SKM-1 (cell line): ENCODE measurements at regions not wholly inside any gene's neighbourhood (a gene's known extent, or its start where the extent isn't known, plus 50 kb on each side); places are given as distances from the start of the nearest gene placed in this dataset.

Experiments
- DNase-seq: peaks from one replicate; lab custom pipeline; 2025; ENCODE audit not compliant: unreplicated experiment; lab: John Stamatoyannopoulos, UW

- DNase-seq, result no peak
These were observed 289.9 kb upstream of the MMS22L start for GRCh38 chr6:97572943-97573342.

DNA sequence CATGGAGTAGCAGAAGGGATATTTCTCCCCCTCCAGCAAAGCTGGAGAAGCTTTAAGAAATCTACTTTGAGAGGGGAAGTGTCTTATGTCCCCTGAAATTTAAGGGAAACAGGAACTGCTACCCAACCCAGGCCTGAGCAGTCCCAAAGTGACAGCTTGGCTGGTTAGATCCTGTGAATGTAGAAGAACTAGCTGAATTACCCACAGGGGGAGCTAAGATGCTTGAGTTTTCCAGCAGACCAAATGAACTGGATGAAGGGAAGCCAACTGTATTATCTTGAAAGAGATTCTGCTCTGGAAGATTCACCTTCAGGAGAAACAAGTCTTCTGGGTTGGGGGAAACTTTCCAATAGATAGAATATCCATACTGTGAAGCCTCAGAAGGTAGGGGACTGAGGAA lies 303.3 kb upstream of the MMS22L start:
- no peak for DNase-seq

GRCh38 chr6:97591955-97592354 lies 308.9 kb upstream of the MMS22L start:
- no peak for DNase-seq

GRCh38 chr6:97594844-97595243 lies 311.8 kb upstream of the MMS22L start:
- no peak for DNase-seq

GRCh38 chr6:97621111-97621510 lies 338.1 kb upstream of the MMS22L start:
- no peak for DNase-seq

GRCh38 chr6:97626671-97627441 lies 343.8 kb upstream of the MMS22L start:
- DNase-seq, result no peak

DNA sequence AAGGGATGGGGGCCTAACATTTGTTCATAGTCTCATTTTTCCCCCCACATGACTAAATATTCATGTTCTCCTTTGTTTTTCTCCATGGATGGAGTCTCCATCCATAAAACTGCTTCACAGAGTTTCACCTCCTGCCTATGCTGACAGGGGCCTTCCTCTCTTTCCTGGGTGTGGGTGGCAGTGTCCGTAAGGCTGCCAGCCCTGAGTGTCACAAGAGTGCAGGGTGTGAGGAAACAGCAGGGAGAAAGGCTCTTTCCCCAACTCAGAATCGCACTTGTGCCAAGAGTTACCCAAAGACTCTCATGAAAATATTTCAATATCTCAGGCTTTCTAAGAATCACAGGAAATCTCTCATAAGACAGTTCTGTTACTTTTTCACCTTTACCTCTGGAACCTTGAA lies 346.2 kb upstream of the MMS22L start:
- DNase-seq, result no peak

DNA sequence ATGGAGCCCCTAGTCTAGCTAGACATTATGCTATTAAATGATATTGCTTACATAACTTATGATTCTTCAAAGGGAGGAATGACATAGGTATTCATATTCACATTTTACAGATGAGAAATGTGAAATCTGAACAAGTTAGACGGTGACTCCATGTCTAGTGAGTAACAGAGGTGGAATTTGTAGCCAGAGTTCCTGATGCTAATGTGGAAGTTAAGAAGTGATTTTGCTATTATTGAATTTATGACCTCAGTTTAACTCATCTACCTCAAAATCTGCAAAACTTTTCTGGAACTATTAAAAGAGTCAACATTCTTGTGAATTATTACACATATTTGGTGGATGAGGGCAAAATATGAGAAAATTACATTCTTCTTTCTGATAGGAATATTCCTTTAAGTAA lies 347.6 kb upstream of the MMS22L start:
- no peak for DNase-seq

DNA sequence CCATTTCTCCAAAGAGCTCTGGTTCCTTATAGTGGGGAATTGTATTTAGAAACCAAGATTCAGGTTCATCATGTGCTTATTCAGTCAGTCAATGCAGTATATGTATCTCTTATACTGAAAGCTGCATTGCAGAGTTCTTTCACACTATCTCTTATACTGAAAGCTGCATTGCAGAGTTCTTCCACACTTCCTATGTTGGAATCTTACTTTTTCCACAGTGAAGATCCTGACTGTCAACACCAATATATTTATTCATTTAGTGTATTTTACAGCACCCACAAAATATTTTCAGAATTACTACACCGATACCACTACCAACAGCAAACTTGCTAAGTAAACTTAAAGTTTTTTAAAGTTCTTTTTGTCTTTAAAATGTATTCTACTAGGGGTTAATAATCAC lies 349.3 kb upstream of the MMS22L start:
- no peak for DNase-seq

DNA sequence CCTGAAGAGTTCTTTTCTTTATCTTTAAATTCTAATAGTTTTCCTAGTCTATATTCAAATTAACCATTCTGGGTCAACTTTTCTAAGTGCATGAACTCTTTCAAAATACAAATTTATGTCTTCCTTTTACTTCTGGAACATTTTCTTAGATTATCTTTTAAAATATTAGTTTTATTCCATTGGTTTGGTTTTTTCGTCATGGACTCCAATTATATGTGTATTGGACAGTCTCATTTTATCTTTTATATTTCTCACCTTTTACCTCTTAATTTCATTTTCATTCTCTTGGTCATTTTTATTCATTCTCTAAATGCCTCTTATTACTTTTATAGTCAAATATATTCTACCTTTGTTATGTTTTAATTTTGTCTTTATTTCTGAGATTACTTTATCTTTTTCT lies 356.7 kb upstream of the MMS22L start:
- no peak for DNase-seq

DNA sequence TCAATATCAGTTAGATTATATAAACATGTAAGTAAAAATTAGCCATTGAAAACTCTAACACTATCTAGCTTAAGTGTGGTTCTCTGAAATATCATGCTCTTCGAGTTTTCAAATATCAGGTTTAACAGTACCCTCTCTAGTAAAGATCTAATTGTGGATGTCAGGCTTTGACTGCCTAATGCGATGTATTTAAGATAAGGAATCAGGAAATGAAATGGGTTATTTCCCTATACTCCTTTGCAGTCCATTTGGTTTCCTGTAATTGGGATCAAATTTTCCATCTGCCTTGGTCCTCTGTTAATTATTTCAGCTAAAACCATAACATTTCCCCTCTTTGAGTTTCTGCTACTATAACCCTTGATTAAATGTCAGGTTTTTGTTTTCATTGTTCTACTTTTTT lies 361.3 kb upstream of the MMS22L start:
- no peak for DNase-seq

DNA sequence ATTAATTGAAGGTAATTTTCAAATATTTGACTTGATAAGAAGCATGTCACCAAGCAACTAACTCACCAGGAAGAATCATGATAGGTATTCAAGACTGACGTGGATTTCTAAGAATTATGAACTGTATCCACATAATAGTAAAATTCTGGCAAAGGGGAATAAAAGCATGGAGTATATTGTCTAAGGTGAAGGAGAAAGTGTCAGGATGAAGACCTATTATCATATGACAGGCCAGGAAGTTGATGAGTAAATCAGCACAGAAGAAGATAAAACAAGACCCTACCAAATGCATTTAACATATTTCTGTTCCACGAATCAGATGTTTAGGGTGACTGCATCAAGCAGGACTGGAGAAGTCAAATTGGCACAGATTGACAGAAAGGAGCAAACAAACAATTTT lies 362.7 kb upstream of the MMS22L start:
- no peak for DNase-seq

GRCh38 chr6:97653076-97653475 lies 370.1 kb upstream of the MMS22L start:
- no peak for DNase-seq

- DNase-seq, result no peak
These were observed 370.5 kb upstream of the MMS22L start for GRCh38 chr6:97653517-97653916.

GRCh38 chr6:97654674-97655073 lies 371.7 kb upstream of the MMS22L start:
- no peak for DNase-seq

- DNase-seq, result no peak
These were observed 373.2 kb upstream of the MMS22L start for GRCh38 chr6:97656236-97656635.

DNA sequence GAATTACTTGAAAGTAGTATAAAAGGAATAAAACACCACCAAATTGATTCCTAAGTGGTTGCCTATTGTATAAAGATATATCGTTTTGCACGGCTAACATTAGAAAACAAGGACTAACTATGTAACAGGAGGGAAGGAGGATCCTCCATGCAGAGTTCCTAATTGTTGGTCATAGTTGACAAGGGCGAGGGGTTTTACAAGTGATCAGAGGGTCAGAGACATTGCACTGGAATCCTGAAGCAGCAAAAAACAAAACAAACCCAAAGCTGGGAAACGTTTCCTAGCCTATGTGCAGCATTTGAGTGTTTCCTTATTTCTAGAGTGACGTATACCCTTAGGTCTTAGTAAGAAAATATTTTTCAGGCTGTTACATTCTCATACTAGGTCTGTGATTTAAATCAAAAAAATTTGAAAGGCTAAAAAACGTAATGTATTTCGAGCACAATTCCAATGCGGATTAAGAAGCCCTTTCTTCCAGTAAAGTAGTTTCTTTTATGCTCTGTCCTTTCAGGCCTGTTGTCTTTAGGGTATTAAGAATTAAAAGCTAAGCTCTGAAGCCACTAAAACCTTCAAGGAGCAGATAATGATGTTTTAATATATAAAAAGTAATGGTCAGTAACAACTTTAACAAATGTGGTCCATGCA lies 373.8 kb upstream of the MMS22L start:
- no peak for DNase-seq

DNA sequence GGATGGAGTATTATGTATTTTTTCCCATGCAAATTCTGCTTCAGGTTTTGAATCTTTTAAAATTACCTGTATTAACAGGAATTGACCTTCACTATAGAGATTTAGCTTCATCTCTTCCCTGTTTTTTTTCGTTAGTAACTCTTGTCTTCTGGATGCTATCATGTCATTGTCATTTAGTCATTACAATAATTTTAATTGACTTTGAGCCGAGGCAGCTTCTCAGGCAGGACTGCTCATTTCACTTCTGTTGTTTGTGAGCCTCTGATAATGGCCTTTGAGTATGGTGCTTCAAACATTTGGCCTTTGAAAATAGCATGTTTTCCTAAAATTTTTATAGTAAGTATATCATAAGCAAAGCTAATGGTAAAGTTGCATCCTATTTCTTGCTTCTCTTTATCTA lies 375.1 kb upstream of the MMS22L start:
- DNase-seq, result no peak

- DNase-seq, result no peak
These were observed 380.2 kb upstream of the MMS22L start for GRCh38 chr6:97663252-97663651.

DNA sequence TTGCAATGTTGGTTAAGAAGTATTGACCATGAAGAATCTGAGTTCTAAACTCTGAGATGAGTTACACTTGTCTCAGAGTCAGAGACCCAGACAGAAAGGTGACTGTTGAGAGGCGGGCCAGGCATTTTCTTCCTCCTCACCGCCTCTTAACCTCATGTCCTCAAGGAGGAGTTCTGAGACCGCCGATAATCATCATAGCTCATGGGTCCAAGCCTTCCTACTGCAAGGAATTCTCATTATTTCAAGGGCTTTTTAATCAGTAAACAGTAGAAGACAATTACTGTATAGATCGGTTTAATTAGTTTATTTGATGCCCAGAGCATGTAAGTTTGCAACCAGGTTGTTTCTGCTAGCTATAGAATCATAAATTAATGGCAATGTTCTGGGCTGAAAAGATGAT lies 382.4 kb upstream of the MMS22L start:
- DNase-seq, result no peak

DNA sequence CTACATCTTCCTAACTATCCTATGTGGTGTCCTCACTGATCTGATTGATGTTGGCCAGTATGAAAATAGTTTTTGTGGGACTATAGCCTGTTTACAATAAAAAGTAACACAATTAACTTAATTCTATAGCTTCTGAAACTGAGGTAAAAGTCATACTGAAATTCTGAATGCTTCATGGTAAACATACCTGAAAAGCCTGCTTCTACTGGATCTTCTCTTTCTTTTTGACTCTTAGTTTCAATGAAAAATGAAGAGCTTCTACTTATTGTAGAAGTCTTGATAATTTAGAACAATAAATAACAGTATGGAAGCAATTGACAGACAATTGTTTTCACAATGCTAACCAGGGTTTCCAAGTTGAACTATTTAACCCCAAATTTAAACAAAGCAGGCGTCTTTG lies 383.9 kb upstream of the MMS22L start:
- no peak for DNase-seq

- DNase-seq, result no peak
These were observed 385.7 kb upstream of the MMS22L start for GRCh38 chr6:97668716-97669115.
